ENCODE measurements at regions not wholly inside any gene's neighbourhood (a gene's known extent, or its start where the extent isn't known, plus 50 kb on each side); places are given as distances from the start of the nearest gene placed in this dataset.

DNA sequence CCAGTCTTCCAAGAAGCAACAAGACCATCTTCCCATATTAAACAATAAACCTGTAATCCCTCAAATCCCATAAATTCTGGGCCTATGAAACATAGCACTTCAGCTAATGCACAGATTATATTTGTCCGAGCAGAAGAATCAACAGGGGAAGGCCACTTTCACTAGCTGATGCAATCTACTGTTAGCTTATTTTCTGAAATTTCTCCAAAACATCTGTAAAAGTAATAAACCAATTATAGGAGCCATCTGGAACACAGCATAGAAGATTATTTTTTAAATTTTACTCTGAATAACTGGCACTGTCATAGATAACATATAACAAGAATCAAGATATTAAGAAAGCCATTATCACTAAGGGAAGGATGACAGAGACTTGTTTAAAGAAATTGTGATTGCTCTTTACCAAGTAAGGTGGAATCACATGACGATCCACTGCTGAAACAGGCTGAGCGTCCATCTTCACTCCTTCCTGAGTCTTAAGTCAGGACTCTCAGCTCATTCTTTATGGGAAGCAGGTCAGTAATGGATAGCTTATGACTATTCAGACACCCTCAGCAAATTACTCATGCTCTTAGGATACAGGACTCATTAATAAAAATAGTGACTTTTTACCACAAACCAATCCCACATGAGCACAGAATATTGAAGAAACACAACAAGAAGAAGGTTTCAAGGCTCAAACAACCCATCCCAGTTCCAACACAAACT is 719.5 kb downstream of the XPNPEP1 start:
- CTCF ChIA-PET = no interaction called here
- Histone ChIP-seq H3K9me3 (ENCODE audit: control insufficient read depth, insufficient read depth, low read depth, low read length) (no peaks in the 10 kb centered on the region), H3K36me3 (ENCODE audit: control insufficient read depth in 2 of 2, insufficient read depth in 1 of 2, low read length in 2 of 2) (no peaks in the 10 kb centered on the region), H3K27ac (ENCODE audit: extremely low read depth, low read depth, low read length) (no peak overlapping the region), H3K4me3 (ENCODE audit: low read depth, low read length) (no peak overlapping the region), H3K4me1 (ENCODE audit: control insufficient read depth, insufficient read depth, low read length) (no peaks in the 10 kb centered on the region)
- POLR2A ChIA-PET = no interaction called here
- no peak for TF ChIP-seq SCRT2 (tag by site-specific recombination; IDR thresholded peaks at IDR 0.05)
- TF ChIP-seq ZNF175 (tag by site-specific recombination; IDR thresholded peaks at IDR 0.05) = no peak
- TF ChIP-seq KLF8 (tag by site-specific recombination; IDR thresholded peaks at IDR 0.05) = no peak
- TF ChIP-seq ZNF530 (tag by site-specific recombination; IDR thresholded peaks at IDR 0.05; ENCODE audit: low read depth) = no peak
- TF ChIP-seq, protein P1, sequence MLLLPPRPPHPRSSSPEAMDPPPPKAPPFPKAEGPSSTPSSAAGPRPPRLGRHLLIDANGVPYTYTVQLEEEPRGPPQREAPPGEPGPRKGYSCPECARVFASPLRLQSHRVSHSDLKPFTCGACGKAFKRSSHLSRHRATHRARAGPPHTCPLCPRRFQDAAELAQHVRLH (tag by site-specific recombination; IDR thresholded peaks at IDR 0.05) = no peak
- TF ChIP-seq ZNF350 (tag by site-specific recombination; IDR thresholded peaks at IDR 0.05) = no peak
- TF ChIP-seq, protein P2, sequence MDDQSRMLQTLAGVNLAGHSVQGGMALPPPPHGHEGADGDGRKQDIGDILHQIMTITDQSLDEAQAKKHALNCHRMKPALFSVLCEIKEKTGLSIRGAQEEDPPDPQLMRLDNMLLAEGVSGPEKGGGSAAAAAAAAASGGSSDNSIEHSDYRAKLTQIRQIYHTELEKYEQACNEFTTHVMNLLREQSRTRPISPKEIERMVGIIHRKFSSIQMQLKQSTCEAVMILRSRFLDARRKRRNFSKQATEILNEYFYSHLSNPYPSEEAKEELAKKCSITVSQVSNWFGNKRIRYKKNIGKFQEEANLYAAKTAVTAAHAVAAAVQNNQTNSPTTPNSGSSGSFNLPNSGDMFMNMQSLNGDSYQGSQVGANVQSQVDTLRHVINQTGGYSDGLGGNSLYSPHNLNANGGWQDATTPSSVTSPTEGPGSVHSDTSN (CRISPR knock-in tag; IDR thresholded peaks at IDR 0.05) = no peak
- no peak for TF ChIP-seq HOXC10 (CRISPR knock-in tag; IDR thresholded peaks at IDR 0.05)
- TF ChIP-seq ZNF132 (tag by site-specific recombination; IDR thresholded peaks at IDR 0.05; ENCODE audit: borderline replicate concordance) = no peak

DNA sequence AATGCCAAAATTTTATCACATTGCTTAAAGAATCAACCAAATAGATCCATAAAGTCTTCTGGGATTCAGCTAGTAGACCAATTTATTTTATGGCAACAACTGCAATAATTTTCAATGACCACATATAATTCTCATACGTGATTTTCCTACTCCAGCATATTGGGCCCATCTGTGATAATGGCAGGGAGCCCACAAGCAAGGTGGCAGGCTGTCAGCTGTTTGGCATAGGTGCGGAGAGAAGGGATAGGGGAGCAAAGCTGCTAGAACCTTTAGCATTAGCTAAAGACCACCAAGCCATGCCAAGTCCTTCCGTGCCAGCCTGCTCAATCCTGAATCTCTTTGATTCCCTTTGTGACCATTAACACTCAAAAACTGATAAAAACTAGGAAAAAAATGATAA is 721.2 kb downstream of the XPNPEP1 start:
- Histone ChIP-seq H3K36me3 (ENCODE audit: control insufficient read depth in 2 of 2, insufficient read depth in 1 of 2, low read length in 2 of 2) (no peaks in the 10 kb centered on the region), H3K4me3 (ENCODE audit: low read depth, low read length) (no peak overlapping the region), H3K9me3 (ENCODE audit: control insufficient read depth, insufficient read depth, low read depth, low read length) (no peaks in the 10 kb centered on the region), H3K27ac (ENCODE audit: extremely low read depth, low read depth, low read length) (no peak overlapping the region), H3K4me1 (ENCODE audit: control insufficient read depth, insufficient read depth, low read length) (no peaks in the 10 kb centered on the region)
- TF ChIP-seq ZNF707 (tag by site-specific recombination; IDR thresholded peaks at IDR 0.05) = no peak
- no peak for TF ChIP-seq EGR2 (tag by site-specific recombination; IDR thresholded peaks at IDR 0.05; ENCODE audit: low read depth)
- TF ChIP-seq ZNF501 (tag by site-specific recombination; IDR thresholded peaks at IDR 0.05) = no peak
- TF ChIP-seq MEIS1 (CRISPR knock-in tag; IDR thresholded peaks at IDR 0.05; ENCODE audit: borderline replicate concordance) = no peak
- no peak for TF ChIP-seq ZNF302 (tag by site-specific recombination; IDR thresholded peaks at IDR 0.05; ENCODE audit: low read depth)
- TF ChIP-seq, protein P3, sequence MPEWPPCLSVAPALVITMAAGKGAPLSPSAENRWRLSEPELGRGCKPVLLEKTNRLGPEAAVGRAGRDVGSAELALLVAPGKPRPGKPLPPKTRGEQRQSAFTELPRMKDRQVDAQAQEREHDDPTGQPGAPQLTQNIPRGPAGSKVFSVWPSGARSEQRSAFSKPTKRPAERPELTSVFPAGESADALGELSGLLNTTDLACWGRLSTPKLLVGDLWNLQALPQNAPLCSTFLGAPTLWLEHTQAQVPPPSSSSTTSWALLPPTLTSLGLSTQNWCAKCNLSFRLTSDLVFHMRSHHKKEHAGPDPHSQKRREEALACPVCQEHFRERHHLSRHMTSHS (tag by site-specific recombination; IDR thresholded peaks at IDR 0.05) = no peak
- TF ChIP-seq ZNF792 (tag by site-specific recombination; IDR thresholded peaks at IDR 0.05) = no peak
- no peak for TF ChIP-seq ZNF391 (tag by site-specific recombination; IDR thresholded peaks at IDR 0.05; ENCODE audit: borderline replicate concordance, low read depth)
- no peak for TF ChIP-seq ZSCAN23 (tag by site-specific recombination; IDR thresholded peaks at IDR 0.05)
- TF ChIP-seq, protein P1 (tag by site-specific recombination; IDR thresholded peaks at IDR 0.05) = no peak
- TF ChIP-seq, protein P4, sequence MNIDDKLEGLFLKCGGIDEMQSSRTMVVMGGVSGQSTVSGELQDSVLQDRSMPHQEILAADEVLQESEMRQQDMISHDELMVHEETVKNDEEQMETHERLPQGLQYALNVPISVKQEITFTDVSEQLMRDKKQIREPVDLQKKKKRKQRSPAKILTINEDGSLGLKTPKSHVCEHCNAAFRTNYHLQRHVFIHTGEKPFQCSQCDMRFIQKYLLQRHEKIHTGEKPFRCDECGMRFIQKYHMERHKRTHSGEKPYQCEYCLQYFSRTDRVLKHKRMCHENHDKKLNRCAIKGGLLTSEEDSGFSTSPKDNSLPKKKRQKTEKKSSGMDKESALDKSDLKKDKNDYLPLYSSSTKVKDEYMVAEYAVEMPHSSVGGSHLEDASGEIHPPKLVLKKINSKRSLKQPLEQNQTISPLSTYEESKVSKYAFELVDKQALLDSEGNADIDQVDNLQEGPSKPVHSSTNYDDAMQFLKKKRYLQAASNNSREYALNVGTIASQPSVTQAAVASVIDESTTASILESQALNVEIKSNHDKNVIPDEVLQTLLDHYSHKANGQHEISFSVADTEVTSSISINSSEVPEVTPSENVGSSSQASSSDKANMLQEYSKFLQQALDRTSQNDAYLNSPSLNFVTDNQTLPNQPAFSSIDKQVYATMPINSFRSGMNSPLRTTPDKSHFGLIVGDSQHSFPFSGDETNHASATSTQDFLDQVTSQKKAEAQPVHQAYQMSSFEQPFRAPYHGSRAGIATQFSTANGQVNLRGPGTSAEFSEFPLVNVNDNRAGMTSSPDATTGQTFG (tag by site-specific recombination; IDR thresholded peaks at IDR 0.05; ENCODE audit: borderline replicate concordance) = no peak
- no peak for TF ChIP-seq ZNF830 (tag by site-specific recombination; IDR thresholded peaks at IDR 0.05; ENCODE audit: low read depth)
- TF ChIP-seq SCRT2 (tag by site-specific recombination; IDR thresholded peaks at IDR 0.05) = no peak
- no peak for TF ChIP-seq ZNF174 (tag by site-specific recombination; IDR thresholded peaks at IDR 0.05)
- TF ChIP-seq ZNF514 (tag by site-specific recombination; IDR thresholded peaks at IDR 0.05) = no peak
- no peak for TF ChIP-seq ZNF777 (tag by site-specific recombination; IDR thresholded peaks at IDR 0.05; ENCODE audit: borderline replicate concordance)
- TF ChIP-seq ZNF624 (tag by site-specific recombination; IDR thresholded peaks at IDR 0.05) = no peak
- no peak for TF ChIP-seq ZNF132 (tag by site-specific recombination; IDR thresholded peaks at IDR 0.05; ENCODE audit: borderline replicate concordance)
- POLR2A ChIA-PET = interaction anchor here (0.7 kb wide), 1 partner anchor 18 kb away, joined by 3 read pairs; no protein-coding TSS in a partner anchor
- CTCF ChIA-PET = interaction anchor here (0.6 kb wide), 1 partner anchor 150 kb away, joined by 3 read pairs; no protein-coding TSS in a partner anchor
